H1 (cell line): ENCODE measurements at regions not wholly inside any gene's neighbourhood (a gene's known extent, or its start where the extent isn't known, plus 50 kb on each side); places are given as distances from the start of the nearest gene placed in this dataset.

Experiments
- E2F6 ChIP-seq: IDR thresholded peaks from 2 replicates; pipeline ENCODE4 v1.6.1; 2012; ENCODE audit warnings: inconsistent platforms
- HDAC6 ChIP-seq: IDR thresholded peaks from one replicate; pipeline ENCODE4 v1.7.1; 2012; ENCODE audit warnings: low read depth, mild to moderate bottlenecking, inconsistent platforms, low read length, moderate library complexity
- SIN3A ChIP-seq, 2 experiments: IDR thresholded peaks in 1 of 2; conservative IDR thresholded peaks in 1 of 2; 2 replicates each; pipeline ENCODE4 v1.6.1; 2011 to 2012; ENCODE audit warnings: low read length in 2 of 2, improper control_type of control experiment in 1 of 2, low read depth in 1 of 2, mild to moderate bottlenecking in 1 of 2

GRCh38 chr3:39638301-39638700, 170.8 kb downstream of the MOBP start (continued):
- TF ChIP-seq HDAC6: no peak
- TF ChIP-seq E2F6: no peak
- no peak for TF ChIP-seq SIN3A (conservative IDR thresholded peaks at IDR 0.05 in 1 of 2, IDR thresholded peaks at IDR 0.05 in 1 of 2; ENCODE audit: low read depth in 1 of 2, low read length in 2 of 2)
- TF ChIP-seq, all 59 proteins: peak for 0
